HAP-1 (cell line): ENCODE measurements at regions not wholly inside any gene's neighbourhood (a gene's known extent, or its start where the extent isn't known, plus 50 kb on each side); places are given as distances from the start of the nearest gene placed in this dataset.

Experiments
- DNase-seq, 2 experiments: peaks; one replicate each; pipeline ENCODE4 v3.0.0-alpha.2; 2016 to 2020; ENCODE audit warnings: low spot score in 2 of 2
- H3K27me3 ChIP-seq: fragments of 250-450 bp; sonication (Bioruptor Pico); 2 replicates; pipeline ENCODE4 v1.5.1; 2020; ENCODE audit warnings: low read depth, mild to moderate bottlenecking, moderate library complexity
- H3K36me3 ChIP-seq: fragments of 250-450 bp; sonication (Bioruptor Pico); replicated peaks from 2 replicates; pipeline ENCODE4 v1.5.1; 2020; ENCODE audit warnings: mild to moderate bottlenecking
- H3K4me1 ChIP-seq: fragments of 250-450 bp; sonication (Bioruptor Pico); 2 replicates; pipeline ENCODE4 v1.5.1; 2020; ENCODE audit warnings: mild to moderate bottlenecking
- H3K4me3 ChIP-seq: fragments of 250-450 bp; sonication (Bioruptor Pico); 2 replicates; pipeline ENCODE4 v1.5.1; 2020; ENCODE audit warnings: mild to moderate bottlenecking, moderate library complexity
- H3K9me3 ChIP-seq: fragments of 250-450 bp; sonication (Bioruptor Pico); 2 replicates; pipeline ENCODE4 v1.5.1; 2020; ENCODE audit warnings: mild to moderate bottlenecking, moderate library complexity
- in situ Hi-C: fragments of 300-500 bp; cut with MboI; formaldehyde crosslinking; loops from 3 replicates; pipeline ENCODE4 v1.14.3; 2020; ENCODE audit warnings: low sequenced_read_pairs, inconsistent platforms, mixed read lengths

GRCh38 chr12:32946504-32947131, 50.0 kb upstream of the PKP2 start:
- DNase-seq = no peak
- Histone ChIP-seq H3K9me3 (no peaks in the 10 kb centered on the region), H3K4me1 (no peaks in the 10 kb centered on the region), H3K27me3 (no peaks in the 10 kb centered on the region), H3K36me3 (no peaks in the 10 kb centered on the region), H3K4me3 (no peak overlapping the region)
- in situ Hi-C loops = loop anchor here (25.0 kb wide), 1 partner anchor 1066 kb away; the partner anchor contains the start of gene ALG10
